ENCODE measurements at regions not wholly inside any gene's neighbourhood (a gene's known extent, or its start where the extent isn't known, plus 50 kb on each side); places are given as distances from the start of the nearest gene placed in this dataset.
"Not testable (repeated sequence)": the region's sequence is repeated elsewhere in the genome, so short reads cannot be mapped to it uniquely, and the experiment has no call there.

GRCh38 chr13:18727138-18727537 is 454.5 kb downstream of the TUBA3C start:
- H2BK120ac ChIP-seq (ENCODE audit: low read depth, low read length, poor library complexity, severe bottlenecking); H3K27ac ChIP-seq (ENCODE audit: insufficient read length, low read depth, low read length); H4K8ac ChIP-seq (replicated peaks; ENCODE audit: insufficient read length, low read depth, low read length); H4K91ac ChIP-seq (ENCODE audit: insufficient read length, low read depth, low read length); H3K79me2 ChIP-seq (ENCODE audit: insufficient read depth, low read length); H3K79me1 ChIP-seq (ENCODE audit: insufficient read depth, low read depth, low read length, poor library complexity, severe bottlenecking); H2BK12ac ChIP-seq (ENCODE audit: insufficient read length, low read depth, low read length); H4K5ac ChIP-seq (ENCODE audit: insufficient read length, low read depth, low read length); H3K27me3 ChIP-seq (ENCODE audit: insufficient read depth, low read length); H3K4me2 ChIP-seq (ENCODE audit: insufficient read depth, insufficient read length, low read length); H4K20me1 ChIP-seq (ENCODE audit: control insufficient read depth, insufficient read depth, insufficient read length); H3K27ac Mint-ChIP-seq; H2AK5ac ChIP-seq (ENCODE audit: insufficient read length, low read length); H3K4me3 Mint-ChIP-seq; H3K4me1 ChIP-seq (ENCODE audit: insufficient read depth, low read length); H2BK5ac ChIP-seq (ENCODE audit: insufficient read length, low read length); H3K9ac ChIP-seq (ENCODE audit: extremely low read depth, insufficient read length, low read length); H2AFZ ChIP-seq (ENCODE audit: low read length); H3K14ac ChIP-seq (ENCODE audit: insufficient read depth, low read length); H3K23ac ChIP-seq (ENCODE audit: insufficient read length, low read depth, low read length); H3K56ac ChIP-seq (ENCODE audit: insufficient read length, low read depth, low read length); H3K27me3 Mint-ChIP-seq (ENCODE audit: low read depth); H3T11ph ChIP-seq (ENCODE audit: low read length); H3K4me1 Mint-ChIP-seq; H3K23me2 ChIP-seq (ENCODE audit: insufficient read length, low read depth, low read length, poor library complexity, severe bottlenecking); H3K4ac ChIP-seq (ENCODE audit: low read depth, low read length); H3K18ac ChIP-seq (ENCODE audit: insufficient read length, low read depth, low read length); H2BK20ac ChIP-seq (ENCODE audit: low read depth, low read length, poor library complexity, severe bottlenecking); DNase-seq; H2BK15ac ChIP-seq (ENCODE audit: low read depth, low read length): not testable (repeated sequence)
- peaks cover 60% of the 10 kb centered on the region in 2 experiments for H3K9me3 Mint-ChIP-seq
- H3K9me3 ChIP-seq (ENCODE audit: control insufficient read depth, low read depth, low read length) = peaks cover 13% of the 10 kb centered on the region
- peaks cover 1 to 17% (median 4%) of the 10 kb centered on the region in 3 experiments; a peak in 5 of 7 replicates for H3K36me3 Mint-ChIP-seq (ENCODE audit: insufficient read depth in 1 of 3, low read depth in 3 of 3)
- no CpG with 5 or more reads among the region's 17 CpGs for WGBS (ENCODE audit: extremely low coverage, insufficient read length, low lambda C conversion rate)

GRCh38 chr13:18726524-18726923 is 455.1 kb downstream of the TUBA3C start:
- H3K23ac ChIP-seq (ENCODE audit: insufficient read length, low read depth, low read length); H3K27me3 Mint-ChIP-seq (ENCODE audit: low read depth); H3T11ph ChIP-seq (ENCODE audit: low read length); H3K18ac ChIP-seq (ENCODE audit: insufficient read length, low read depth, low read length); H2BK5ac ChIP-seq (ENCODE audit: insufficient read length, low read length); H4K20me1 ChIP-seq (ENCODE audit: control insufficient read depth, insufficient read depth, insufficient read length); H3K56ac ChIP-seq (ENCODE audit: insufficient read length, low read depth, low read length); H3K14ac ChIP-seq (ENCODE audit: insufficient read depth, low read length); H2BK12ac ChIP-seq (ENCODE audit: insufficient read length, low read depth, low read length); DNase-seq; H3K4me2 ChIP-seq (ENCODE audit: insufficient read depth, insufficient read length, low read length); H2AK5ac ChIP-seq (ENCODE audit: insufficient read length, low read length); H3K23me2 ChIP-seq (ENCODE audit: insufficient read length, low read depth, low read length, poor library complexity, severe bottlenecking); H2BK15ac ChIP-seq (ENCODE audit: low read depth, low read length); H2BK120ac ChIP-seq (ENCODE audit: low read depth, low read length, poor library complexity, severe bottlenecking); H2BK20ac ChIP-seq (ENCODE audit: low read depth, low read length, poor library complexity, severe bottlenecking); H4K8ac ChIP-seq (replicated peaks; ENCODE audit: insufficient read length, low read depth, low read length); H3K4me1 ChIP-seq (ENCODE audit: insufficient read depth, low read length); H3K4ac ChIP-seq (ENCODE audit: low read depth, low read length); H4K91ac ChIP-seq (ENCODE audit: insufficient read length, low read depth, low read length); H3K79me2 ChIP-seq (ENCODE audit: insufficient read depth, low read length); H4K5ac ChIP-seq (ENCODE audit: insufficient read length, low read depth, low read length); H3K4me1 Mint-ChIP-seq; H3K27ac Mint-ChIP-seq; H3K9ac ChIP-seq (ENCODE audit: extremely low read depth, insufficient read length, low read length); H2AFZ ChIP-seq (ENCODE audit: low read length); H3K79me1 ChIP-seq (ENCODE audit: insufficient read depth, low read depth, low read length, poor library complexity, severe bottlenecking); H3K4me3 Mint-ChIP-seq; H3K27ac ChIP-seq (ENCODE audit: insufficient read length, low read depth, low read length); H3K27me3 ChIP-seq (ENCODE audit: insufficient read depth, low read length): not testable (repeated sequence)
- Mint-ChIP-seq H3K9me3 (peaks cover 65% of the 10 kb centered on the region in 2 experiments), H3K36me3 (ENCODE audit: insufficient read depth in 1 of 3, low read depth in 3 of 3) (peaks cover 1 to 17% (median 4%) of the 10 kb centered on the region in 3 experiments; a peak in 5 of 7 replicates)
- no CpG with 5 or more reads among the region's 17 CpGs for WGBS (ENCODE audit: extremely low coverage, insufficient read length, low lambda C conversion rate)
- peaks cover 13% of the 10 kb centered on the region for H3K9me3 ChIP-seq (ENCODE audit: control insufficient read depth, low read depth, low read length)
